NCI-H748 (cell line): ENCODE measurements at regions not wholly inside any gene's neighbourhood (a gene's known extent, or its start where the extent isn't known, plus 50 kb on each side); places are given as distances from the start of the nearest gene placed in this dataset.
A peak's percentile ranks its signal among the peaks of the same experiment; 100 is the strongest.
"Not testable (repeated sequence)": the region's sequence is repeated elsewhere in the genome, so short reads cannot be mapped to it uniquely, and the experiment has no call there.

Experiments
- DNase-seq: peaks from one replicate; lab custom pipeline; 2025; ENCODE audit not compliant: unreplicated experiment; lab: John Stamatoyannopoulos, UW

DNA sequence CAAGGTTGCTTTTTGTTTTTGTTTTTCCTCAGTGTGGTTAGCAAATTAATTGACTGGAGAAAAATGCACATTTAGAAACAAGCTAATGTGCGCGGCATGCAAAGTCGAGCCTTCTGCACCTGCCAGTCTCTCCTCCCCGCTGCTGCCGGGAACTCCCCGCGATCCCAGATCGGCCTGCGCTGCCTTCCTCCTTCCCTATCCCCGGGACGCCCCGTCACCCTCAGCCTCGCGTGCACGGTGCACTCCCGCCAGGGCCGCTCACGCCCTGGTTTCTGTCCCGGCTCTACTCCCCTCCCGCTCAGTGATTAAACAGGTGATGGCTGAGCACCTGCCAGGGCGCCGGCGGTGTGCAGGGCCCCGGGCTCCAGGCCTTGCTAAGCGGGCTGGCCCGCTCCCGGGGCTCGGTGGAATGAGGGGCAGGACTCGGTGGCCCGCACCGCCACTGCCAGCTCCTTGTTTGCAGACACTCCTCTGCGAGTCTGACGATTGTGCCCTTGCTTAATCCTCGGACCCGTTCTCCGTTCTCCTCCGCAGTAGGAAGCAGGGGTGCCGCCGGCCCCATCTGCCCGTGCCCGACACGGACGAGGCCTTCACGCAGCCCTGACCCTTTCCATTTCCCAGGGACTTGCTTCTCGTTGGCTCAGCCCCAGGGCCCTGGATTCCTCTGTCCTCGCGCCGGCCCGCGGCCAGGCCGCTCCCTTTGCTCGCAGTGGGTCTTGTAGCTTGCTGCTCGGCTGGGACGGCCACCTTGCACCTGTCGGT lies 143.4 kb downstream of the TRIML1 start:
- peak; percentile 29 for DNase-seq

DNA sequence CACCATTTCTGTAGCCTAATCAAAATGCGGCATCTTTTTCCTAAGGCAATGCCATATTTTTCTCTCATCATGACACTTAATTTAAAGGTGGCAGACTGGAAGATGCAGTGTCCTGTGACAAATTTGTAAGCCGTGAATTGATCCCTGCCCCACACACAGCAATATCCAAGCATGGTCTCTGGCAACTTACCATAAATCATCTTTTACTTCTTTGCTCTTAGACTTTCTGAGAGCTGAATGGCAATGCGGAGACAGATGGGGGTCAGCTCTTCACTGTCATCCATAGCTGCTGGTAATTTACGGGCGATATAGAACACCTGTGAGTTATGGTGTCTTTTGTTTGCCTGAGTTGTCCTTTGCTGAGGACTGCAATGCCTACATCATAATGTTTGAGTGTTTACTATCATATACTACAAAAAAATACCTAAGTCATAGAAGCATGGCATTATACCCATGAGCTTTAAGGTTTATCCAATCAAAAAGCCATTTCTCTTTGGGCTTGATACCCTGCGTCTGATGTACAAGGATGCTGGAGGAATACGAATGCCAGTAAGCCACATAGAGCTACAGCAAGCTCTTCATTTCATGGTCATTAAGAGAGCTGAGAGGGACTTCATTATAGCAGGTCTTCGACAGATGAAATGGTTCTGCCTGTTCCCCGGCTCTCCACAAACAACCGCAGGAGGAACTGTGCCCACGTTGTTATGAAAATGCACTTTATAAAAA lies 148.1 kb downstream of the TRIML1 start:
- DNase-seq, result no peak

DNA sequence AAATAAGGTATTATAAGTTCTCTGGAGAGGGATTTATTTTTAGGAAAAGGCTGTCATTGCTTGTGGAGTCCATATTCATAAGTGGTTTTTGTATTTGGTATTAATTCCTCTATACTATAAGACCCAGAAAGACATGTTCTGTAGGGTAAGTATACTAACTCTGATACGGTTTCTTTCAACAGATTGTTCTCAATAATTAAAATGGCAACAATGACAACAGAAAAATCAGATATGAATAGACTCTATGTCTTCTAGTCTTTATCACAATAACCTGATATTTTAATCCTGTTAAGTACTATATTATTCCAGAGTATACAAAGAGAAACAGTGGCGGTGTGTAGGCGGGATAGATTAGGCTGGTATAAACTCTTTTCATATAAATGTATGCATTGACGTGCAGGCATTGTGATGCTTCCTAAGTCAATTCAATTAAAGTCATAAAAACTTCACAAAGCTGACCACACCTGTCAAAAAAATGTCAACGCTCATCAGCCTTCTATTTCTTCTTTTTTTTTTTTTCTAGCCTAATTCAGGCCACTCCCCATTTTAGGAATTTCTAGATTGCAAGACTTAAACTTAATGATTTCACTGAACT lies 150.4 kb downstream of the TRIML1 start:
- DNase-seq, result peak; percentile 48

DNA sequence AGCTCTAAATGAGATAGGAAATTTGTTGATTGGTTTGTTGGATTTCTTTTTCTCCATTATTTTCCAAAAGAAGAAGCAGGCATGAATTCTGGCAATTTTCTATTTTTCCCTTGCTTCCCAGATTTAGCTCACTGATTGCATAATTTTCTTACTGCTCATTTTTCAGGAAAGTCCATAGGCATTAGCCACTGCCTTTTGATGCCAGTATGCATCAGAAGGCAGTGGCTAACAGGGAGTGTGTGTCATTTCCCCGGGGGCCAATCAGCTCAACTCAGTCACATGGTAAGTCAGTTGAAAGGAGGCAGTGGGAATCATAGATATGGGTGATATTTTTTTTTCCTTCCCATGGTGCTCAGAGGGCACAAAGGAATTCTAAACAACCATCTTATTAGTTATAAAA lies 156.7 kb downstream of the TRIML1 start:
- DNase-seq, result no peak

DNA sequence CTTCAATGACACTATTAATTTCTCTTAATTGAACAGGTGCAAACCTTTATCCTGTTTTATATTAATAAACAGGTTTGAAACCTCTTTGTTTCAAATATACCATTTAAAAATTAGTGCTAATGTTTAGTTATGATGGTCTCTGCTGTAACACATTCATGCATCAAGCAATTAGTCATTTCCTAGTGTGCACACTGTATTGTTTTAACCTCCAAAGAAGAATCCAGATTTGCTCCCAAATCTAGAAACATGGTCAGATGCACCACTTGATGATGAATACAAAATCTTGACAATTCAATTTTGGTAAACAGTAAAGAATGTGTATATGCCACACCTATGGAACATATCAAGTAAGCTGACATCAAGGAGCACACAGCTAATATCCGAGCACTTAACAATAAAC lies 157.1 kb downstream of the TRIML1 start:
- DNase-seq, result no peak

DNA sequence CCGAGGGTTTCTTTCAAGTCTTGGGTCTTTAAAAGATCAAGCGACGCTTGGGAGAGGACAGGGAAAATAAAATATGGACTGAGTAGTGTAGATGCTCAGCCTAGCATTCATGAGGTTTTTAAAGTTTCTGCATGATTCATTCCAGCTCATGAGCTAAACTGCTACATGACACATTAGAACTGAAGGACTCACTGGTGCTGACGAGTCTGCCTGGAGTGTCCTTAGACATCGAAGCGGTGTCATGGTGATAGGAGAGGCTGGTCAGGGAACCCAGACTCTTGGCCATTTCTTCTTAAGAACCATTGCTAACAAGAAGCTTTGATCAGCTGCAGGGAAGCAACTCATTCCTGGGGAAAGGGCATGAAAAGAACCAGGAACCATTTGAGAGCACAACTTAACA lies 158.6 kb downstream of the TRIML1 start:
- no peak for DNase-seq

DNA sequence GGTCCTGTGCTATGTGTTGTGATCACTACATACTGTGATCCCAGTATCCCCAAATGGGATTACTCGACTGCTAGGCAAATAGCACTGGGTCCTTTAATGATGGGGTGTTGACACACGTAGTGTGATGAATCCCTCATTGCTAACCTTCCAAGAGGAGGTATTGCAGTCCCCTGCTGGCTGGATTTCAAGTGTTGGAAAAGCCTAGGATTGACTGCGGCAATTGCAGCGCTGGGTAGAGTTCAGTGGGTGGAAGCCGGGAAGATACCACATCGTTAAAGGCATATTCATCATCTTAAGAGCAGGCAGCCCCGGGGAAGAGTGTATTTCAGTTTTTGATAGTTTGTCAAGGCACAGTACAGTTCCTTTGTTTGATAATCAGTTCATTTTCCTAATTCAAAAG lies 159.9 kb downstream of the TRIML1 start:
- peak; percentile 49 for DNase-seq

DNA sequence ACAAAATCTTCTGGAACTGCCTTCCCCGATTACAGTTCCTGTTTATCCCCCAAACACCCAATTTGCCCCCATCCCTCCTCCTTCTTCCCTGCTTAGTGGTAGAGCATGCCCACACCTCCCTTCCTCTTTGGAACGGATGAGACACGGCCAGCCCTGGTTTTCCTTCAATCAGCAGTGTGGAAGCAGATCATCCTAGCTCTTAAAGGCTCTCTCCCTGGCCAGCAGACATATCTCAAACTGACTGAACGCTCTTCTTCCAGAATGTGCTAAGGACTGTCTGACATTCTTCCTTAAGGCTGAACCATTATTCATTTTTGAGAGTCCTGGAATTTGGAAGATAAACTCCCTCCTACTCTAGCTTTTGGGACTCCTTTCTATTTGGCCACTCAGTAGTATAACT lies 161.1 kb downstream of the TRIML1 start:
- DNase-seq, result no peak

DNA sequence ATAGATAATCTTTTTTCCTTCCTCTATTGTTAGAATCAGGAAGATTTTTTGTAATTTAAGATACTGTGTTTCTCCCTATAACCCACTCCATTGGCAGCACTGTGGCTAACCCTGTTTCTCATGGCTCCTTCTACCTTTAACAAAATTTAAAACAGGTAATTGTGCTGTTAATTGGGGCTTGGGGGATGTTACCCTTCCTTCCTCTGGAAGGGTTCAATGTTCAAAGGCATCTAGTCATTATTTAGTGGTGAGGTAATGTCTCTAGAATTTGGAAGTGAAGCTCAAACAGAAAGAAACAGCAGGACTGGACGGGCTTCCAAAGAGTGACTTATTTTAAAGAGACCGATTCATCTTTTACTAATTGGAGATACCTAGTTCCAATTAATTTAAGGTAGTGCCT lies 166.4 kb downstream of the TRIML1 start:
- no peak for DNase-seq

DNA sequence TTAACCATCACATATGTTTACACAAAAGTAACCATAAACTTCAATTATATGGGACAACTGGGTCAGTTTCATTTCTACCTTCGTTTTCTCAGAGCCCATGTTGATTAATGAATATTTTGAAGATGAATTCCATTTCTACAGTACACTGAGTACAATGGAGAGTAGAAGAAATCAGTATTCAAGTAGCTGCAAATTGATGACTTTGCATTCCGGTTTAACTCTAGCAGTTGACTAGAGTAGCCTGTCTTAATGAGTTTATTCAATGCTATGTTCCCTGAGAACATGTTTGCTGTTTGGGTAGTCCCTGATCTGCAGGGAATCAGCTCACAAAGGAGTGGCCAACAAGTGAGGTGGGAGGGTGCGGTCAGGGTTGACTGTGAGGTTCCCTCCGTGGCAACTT lies 168.3 kb downstream of the TRIML1 start:
- DNase-seq, result no peak

DNA sequence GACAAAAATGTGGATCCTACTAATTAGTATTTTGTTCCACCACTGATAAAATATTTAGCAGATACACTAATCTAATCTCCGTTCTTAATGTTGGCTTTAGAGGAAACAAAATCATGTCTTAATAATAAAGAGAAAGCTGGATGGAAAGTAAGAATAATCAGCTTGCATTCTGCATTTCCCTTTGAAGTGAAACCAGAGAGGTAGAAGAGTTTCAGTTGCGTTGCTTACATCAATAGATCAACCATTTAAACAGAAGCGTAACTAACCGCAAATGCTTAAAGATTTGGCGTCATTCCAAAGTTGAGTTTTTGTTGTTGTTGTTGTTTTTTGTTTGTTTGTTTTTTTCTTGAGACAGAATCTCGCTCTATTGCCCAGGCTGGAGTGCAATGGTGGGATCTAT lies 168.9 kb downstream of the TRIML1 start:
- DNase-seq, result no peak

DNA sequence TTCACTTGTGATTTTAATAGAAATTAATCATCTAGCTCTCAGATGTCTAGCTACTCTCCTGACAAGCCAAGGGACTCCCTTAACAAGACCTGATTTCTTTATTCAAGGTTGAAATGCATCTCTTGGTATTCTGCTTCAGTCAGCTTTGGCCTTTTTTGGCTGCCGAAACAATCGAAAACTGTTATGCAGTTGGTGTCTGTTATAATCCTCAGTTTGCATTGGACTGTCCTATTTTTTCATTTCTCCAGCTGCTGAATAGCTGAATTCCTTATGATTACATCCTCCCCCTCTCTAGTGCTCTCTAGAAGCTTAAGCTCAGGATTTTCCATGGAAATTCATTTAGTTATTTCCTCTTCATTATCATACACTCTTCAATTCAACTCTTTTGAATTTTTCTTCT lies 177.2 kb downstream of the TRIML1 start:
- no peak for DNase-seq

DNA sequence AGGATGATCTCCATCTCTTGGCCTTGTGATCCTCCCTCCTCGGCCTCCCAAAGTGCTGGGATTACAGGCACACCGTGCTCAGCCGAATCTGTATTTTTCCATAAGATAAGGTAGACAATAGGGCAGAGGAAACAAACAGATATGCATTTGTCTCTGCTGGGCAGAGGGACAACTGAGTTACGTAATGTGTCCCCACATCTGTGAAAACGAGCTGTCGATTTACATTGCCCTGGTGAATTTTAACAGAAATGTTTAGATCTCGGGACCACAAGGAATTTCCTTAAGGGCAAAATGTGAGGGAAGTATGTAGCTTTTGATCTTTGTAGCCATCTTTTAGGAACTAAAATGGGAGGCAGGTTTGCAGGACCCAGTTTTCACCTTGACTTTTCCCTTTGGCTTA lies 189.7 kb downstream of the TRIML1 start:
- no peak for DNase-seq

DNA sequence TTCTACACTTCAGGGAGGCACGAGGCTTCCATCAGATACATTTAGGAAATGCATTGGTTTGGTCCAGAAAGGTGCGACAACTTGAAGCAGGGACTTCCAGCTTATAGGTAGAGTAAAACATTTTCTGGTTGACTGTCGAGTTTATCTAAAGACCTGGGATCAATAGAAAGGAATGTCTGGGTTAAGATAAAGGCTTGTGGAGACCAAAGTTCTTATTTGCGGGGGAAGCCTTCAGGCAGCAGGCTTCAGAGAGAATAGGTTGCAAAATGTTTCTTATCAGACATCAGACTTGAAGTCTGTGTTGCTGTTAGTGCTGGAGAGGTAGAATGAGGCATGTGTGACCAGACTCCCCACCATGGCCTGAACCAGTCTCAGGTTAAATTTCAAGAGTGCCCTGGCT lies 190.3 kb downstream of the TRIML1 start:
- no peak for DNase-seq

DNA sequence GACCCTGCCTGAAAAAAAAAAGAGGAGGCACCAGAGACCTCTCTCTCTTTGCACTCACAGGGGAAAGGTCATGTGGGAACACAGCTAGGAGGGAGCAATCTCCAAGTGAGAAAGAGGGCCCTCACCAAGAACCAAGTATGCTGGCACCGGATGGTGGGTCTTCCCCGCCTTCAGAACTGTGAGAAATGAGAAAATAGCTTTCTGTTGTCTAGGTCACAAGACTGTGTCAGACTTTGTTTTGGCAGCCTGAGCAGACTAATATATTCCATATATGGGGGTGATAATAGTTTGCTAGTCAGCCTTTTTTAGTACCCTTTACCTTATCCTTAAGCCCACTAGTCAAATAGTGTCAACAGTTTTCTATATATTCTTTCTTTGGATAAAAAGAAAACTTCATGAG lies 193.0 kb downstream of the TRIML1 start:
- no peak for DNase-seq

DNA sequence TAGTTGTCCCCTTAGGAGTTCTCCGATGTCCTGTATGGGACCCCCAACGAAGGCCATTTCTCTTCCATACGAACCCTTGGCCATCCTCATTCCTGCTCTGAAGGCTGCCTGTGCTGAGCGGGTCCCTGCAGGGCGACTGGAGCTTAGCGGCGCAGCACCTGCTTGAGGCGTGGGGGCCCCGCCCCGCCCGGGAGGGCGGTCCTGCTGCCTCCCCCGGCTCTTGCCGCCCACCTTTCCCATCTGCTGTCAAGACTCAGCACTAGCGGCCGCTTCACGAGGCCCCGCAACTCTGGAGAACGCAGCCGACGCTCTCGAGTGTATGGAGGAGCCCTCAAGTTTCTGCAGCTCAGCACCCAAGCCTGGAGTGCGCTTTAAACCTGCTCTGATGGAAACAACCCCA lies 197.7 kb downstream of the TRIML1 start:
- DNase-seq, result no peak

DNA sequence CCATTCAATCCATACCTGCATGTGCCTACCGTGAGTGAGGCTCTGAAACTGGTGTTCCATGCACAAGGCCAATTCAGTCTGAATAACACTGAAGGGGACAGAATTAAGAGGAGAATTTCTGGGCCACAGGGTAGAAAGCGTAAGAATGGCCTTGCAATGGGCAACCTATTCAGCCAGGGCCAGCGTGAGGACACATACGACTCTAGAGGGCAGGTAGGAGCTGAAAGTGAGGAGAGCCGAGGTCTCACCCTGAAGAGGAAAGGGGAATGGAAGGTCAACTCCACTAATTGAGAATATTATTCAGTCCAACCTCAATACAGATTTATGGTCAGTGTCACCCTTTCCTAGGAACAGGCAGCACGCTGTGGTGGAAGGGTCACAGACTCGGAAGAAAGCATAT lies 202.2 kb downstream of the TRIML1 start:
- no peak for DNase-seq

DNA sequence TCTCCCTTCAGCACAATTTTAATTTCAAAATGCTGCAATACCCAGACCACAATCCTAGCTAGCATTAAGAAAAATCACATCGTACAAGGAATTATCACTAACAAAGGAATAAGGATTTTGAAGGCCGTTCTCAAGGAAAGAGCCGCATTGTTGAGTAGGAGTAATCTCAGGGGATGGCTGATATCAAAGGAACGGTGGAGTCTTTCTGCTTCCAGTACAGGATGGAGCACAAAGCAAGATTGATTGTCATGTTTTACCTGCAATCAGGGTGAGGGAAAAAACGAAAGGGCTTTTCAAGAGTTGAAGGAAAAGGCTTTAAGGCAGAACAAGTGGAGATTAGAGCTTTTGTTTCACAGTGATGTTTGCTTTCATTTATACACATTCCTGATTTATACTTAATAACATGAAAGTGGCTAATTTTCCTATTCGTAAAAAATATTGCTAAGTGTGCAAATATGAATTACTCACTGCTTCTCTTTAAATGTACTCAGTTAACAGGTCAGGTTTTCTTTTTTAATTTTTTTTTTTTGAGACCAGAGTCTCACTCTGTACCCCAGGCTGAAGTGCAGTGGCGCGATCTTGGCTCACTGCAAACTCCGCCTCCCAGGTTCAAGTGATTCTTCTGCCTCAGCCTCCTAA lies 207.0 kb downstream of the TRIML1 start:
- DNase-seq, result no peak

DNA sequence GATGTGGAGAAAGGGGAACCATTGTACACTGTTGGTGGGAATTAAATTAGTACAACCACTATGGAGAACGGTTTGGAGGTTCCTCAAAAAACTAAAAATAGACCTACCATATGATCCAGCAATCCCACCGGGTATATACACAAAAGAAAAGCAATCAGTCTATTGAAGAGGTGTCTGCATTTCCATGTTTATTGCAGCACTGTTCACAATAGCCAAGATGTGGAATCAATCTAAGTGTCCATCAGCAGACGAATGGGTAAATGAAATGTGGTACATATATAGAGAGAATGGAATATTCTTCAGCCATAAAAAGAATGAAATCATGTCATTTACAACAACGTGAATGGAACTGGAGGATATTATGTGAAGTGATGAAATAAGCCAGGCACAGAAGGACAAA lies 208.1 kb downstream of the TRIML1 start:
- DNase-seq, result no peak

DNA sequence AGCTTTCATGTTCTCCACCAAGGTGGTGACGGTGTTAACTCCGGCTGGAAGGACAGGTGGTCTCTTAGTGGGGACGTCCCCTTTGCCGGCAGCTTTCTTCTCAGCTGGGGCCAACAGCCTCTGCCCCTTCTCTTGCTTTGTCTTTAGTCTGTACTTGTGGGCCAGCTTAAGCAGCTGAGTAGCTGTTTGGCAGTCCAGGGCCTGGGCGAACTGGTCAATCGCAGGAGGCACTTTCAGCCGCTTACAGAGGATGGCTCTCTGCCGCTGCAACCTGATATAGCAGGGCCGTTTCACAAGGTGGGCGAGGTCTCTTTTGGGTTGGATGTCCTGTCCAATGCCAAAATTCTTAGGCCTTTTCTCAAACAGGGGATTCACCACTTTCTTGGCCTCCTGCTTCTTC lies 210.3 kb downstream of the TRIML1 start:
- not testable (repeated sequence) for DNase-seq

DNA sequence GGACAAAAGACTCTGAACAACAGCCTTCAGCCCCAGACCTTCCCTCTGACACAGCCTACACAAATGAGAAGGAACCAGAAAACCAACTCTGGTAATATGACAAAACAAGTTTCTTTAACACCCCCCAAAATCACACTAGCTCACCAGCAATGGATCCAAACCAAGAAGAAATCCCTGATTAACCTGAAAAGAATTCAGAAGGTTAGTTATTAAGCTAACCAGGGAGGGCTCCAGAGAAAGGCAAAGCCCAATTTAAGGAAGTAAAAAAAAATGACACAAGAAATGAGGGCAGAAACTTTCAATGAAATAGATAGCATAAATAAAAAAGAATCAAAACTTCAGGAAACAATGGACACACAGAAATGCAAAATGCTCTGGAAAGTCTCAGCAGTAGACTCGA lies 224.0 kb downstream of the TRIML1 start:
- no peak for DNase-seq

DNA sequence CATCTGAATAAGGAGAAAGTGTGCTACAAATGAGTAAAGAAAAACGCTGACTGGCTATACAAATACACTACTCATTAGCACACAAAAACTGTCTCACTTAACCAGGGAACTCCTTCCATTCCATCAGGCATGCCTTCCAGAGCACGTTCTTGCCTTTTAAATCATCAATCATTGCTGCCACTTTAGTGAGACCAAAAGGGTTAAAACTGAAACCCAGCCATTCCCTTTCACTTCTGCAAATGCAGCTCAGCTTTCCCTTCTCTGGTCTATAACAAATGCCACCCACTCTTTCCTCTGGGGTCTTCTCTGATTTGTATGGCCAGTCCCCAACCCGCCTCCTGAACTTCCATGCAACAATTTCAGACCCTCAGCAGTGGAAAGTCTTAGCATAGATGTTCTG lies 231.5 kb downstream of the TRIML1 start:
- DNase-seq, result no peak
